Hepatocyte (in vitro differentiated cells): ENCODE measurements at regions not wholly inside any gene's neighbourhood (a gene's known extent, or its start where the extent isn't known, plus 50 kb on each side); places are given as distances from the start of the nearest gene placed in this dataset.

Experiments
- CTCF ChIP-seq: fragments of 200-600 bp; sonication (generic); IDR thresholded peaks from 2 replicates; pipeline ENCODE4 v1.5.1; 2016; ENCODE audit warnings: antibody characterized with exemption, mild to moderate bottlenecking; ENCODE audit not compliant: poor library complexity
- EZH2 ChIP-seq: fragments of 200-600 bp; sonication (generic); IDR thresholded peaks from 2 replicates; pipeline ENCODE4 v1.6.1; 2016; ENCODE audit warnings: antibody characterized with exemption, mild to moderate bottlenecking, borderline replicate concordance

- TF ChIP-seq CTCF: no peak
- TF ChIP-seq EZH2: no peak
These were observed 263.4 kb upstream of the MAN1A1 start for GRCh38 chr6:119612911-119613381.
